SH-SY5Y (cell line): ENCODE measurements at regions not wholly inside any gene's neighbourhood (a gene's known extent, or its start where the extent isn't known, plus 50 kb on each side); places are given as distances from the start of the nearest gene placed in this dataset.

Source experiments
- GATA2 ChIP-seq: IDR thresholded peaks from 2 replicates; pipeline ENCODE4 v1.6.1; 2011; ENCODE audit warnings: mild to moderate bottlenecking, low read depth, low read length
- GATA3 ChIP-seq: IDR thresholded peaks from 2 replicates; pipeline ENCODE4 v1.6.1; 2011; ENCODE audit warnings: low read depth, mild to moderate bottlenecking, low read length, moderate library complexity

DNA sequence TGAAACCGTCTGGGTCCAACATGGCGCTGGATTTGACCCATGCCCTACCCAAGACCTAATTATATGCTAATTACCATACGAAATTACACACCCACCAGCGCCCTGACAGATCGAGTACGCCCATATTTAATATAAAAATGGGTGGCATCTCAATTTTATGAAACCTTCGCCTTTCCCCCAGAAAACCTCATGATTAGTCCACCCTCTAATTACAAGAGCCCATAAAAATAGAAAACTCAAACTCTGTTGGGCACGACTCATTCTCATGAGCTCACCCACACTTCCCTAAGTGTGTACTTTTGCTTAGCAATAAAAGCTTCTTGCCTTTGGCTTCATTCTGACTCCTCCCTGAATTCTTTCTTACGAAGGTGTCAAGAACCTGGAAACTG is 136.4 kb downstream of the OR2B2 start:
- no peak for TF ChIP-seq GATA2
- no peak for TF ChIP-seq GATA3
